NCI-H2171 (cell line): ENCODE measurements at regions not wholly inside any gene's neighbourhood (a gene's known extent, or its start where the extent isn't known, plus 50 kb on each side); places are given as distances from the start of the nearest gene placed in this dataset.

Experiments used
- DNase-seq: peaks from one replicate; lab custom pipeline; 2025; lab: John Stamatoyannopoulos, UW

DNA sequence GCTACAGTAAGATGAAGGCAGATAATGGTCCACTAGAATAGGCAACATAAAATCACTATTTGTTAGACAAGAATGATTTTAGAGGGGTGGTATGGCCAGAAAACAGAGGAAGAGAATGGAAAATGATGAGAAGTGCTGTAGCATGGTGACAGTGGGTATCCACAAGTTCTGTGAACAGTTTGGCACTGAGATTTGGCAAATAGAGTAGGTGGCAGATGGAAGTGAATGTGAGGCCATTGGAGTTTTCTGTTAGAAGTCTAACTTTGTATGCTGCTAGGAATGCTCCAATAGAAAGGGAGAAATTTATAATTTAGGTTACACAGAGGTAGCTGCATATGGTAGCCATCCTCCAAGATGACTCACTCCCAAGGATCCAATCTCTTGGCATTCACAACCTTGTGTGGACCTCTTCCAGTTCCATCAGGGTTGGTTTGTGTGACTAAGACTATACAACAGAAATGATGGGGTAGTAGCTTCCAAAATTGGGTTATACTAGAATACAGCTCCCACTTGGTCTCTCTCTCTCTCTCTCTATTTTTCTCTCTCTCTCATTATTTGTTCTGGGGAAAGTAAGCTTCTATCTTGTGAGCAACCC lies 646.9 kb upstream of the ZNF608 start:
- DNase-seq: no peak

DNA sequence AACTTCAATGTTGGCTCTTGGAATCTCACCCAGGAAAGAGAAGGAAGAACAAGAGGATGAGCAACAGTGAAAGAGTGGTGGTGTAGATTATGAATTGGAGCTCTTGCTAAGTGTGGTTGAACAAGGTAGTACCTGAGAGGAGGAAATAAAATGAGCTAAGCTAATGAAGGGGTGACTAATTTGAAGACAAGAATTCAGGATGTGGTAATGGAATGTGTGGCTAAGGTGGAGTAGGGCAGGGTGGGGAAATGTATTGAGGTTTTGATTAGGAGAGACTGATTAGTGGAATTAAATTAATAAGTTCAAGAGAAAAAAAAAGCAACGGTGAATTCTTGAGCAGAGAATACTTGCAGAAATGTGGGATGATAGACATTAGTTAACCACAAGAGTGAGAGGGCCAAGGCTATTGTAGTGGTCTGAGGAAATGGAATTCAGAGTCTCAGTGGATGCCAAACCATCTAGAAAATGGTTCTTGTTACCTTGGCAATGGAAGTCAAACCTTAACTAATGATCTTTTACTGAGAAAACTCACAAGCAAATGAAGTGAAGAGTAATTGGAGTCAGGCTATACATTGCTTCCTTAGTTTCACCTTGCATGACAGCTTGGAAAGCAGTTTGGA lies 648.3 kb upstream of the ZNF608 start:
- DNase-seq: no peak

DNA sequence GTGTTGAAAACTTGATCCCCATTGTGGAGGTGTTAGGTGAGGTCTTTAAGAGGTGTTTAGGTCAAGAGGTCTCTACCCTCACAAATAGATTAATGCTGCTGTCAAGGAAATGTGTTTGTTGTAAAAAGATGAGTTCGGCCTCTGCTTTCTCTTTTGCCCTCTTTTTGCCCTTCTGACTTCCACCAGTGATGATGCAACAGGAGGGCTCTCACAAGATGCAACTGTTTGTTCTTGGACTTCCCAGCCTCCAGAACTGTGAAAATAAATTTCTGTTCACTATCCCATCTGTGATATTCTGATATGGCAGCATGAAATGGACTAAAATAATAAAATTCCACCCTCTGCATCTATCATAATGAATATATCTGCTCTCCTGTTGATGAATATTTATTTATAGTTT lies 650.0 kb upstream of the ZNF608 start:
- no peak for DNase-seq

DNA sequence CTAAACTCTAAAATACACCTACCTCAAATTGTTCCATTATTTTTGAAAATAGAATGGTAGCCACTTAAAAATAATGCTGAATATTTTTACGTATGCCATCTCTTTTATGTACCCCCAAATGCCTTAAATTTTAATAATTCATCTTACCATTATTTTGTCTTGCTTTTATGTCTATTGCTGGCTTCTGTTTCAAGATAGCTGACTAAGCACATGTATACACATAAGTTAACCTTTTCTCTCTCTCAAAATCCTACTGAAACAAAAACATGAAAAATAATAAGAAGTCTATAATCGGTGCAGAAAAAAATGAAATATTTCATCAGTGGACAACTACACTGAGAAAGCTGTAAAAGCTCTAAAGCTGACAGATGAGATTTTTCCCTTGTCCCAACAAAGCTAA lies 652.0 kb upstream of the ZNF608 start:
- no peak for DNase-seq

DNA sequence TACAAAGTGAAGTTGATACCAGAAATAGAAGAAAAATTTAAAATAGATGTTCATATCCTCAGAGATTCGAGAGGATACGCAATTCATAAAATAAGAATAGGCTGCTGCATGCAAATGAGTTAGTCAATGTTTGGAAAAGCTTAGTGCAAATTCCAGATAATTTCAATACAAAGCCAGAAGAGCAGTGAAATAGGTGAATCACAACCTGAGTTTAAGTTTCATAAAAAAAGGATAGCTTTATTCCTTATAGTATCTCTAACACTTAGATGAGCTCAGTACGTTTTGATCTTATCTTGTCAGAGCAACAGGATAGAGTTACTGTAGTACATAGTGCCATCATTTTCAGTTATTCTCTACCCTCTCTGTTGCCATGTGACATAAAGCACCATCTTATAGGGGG lies 653.4 kb upstream of the ZNF608 start:
- no peak for DNase-seq

DNA sequence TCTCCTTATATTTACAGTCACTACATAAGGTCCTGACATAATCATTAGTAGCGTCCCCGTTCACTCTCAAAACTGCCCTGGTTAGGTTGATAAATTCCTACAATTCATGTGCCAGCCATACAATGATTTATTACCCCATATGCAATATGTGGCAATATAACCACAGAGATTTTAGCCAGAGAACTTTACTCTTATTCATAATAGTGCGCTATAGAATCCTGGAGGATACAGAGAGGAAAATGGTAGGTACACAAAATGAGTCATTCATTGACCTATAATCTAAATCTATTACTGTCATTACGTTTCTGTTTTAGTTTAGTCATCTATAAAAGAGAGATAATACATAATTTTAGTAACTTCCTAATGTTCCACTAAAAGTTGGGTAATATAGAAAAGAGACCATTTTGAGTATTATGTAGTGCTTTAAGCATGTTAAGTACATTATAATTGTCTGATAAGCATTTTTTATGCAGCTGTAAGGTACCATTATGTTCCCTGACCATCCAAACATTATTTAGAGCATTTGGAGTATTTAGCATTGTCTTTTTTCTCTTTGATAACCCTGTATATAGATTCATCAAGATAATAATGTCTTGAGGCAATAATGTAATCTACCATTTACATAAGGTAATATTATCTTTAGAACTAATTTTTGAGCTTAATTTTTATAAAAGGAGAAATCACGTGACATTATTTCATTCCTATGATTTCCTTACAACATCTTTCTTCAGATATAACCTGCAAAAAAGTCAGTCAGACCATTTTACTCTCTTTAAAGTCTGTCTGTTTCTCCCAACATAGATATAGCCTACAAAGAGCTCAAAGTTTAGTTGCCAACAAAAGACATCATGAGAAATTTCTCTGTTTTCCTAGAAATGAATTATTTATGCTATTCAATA lies 655.5 kb upstream of the ZNF608 start:
- no peak for DNase-seq

DNA sequence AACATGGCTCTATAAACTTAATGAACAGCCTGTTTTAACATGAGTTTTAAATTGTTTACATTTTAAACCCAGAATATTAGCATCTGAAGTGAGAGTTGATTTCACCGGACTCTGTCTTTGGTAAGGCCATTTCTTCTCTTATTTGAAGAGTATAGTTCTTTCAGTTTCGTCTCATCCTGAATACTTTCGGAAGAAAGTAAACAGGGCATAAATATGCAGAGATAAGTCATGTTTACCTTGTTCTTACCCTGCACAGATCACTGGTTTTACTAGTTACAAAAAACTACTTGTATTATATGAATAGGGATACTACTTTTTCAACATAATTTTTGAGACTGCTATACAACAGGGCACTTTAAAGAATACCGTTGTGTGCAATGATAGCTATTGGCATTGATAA lies 656.3 kb upstream of the ZNF608 start:
- no peak for DNase-seq

DNA sequence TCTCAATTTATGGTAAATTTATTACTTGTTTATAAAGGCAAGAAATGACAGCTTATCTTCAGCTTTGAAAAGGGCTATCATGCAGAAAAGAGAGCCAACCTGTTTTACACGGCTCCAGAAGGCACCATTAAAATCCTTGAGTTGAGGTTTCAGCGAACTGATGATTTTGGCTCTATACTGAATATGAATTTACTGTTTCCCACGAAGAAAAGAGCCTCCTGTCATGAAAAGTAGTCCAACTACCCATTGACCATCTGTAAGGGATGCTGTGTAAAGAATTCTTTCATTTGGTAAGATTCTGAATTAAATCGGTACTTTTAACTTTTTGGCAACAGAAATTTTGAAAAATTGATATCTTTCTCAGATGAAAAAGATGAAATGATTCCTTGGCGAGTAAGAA lies 657.6 kb upstream of the ZNF608 start:
- DNase-seq: no peak

DNA sequence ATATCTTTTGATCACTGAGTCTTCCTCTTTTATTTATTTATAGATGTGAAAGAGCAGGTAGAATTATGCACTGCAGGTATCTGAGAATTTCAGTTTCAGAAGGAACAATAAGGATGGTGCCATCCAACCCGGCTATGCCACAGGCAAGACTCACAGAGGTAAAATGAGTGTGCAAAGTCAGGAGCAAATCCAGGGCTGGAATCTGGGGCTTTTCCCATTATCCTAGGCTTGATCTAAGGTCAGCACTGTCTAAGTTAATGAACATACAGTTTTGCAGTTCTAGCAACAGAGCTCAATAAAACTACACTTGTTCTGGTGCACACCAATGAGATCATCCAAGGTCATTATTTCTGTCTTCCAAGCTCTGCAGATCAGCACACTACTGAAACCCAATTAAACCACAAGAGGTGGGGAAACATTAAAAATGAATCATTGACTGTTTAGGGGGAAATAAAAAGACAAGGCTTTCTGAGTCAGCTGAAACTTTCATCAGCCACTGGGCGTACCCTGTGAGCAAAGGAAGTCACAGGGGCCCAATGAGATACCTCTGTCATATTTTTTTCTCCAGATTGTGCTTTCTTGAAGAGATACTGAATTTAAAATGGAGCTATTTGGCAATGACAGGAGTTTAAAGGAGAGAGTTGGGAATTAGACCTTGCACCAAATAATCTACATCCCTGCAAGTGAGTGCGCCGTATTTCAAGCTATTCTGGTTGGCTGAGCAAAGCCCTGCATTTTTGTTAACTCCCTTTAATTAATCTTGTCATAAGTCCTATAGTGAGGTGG lies 662.2 kb upstream of the ZNF608 start:
- no peak for DNase-seq

DNA sequence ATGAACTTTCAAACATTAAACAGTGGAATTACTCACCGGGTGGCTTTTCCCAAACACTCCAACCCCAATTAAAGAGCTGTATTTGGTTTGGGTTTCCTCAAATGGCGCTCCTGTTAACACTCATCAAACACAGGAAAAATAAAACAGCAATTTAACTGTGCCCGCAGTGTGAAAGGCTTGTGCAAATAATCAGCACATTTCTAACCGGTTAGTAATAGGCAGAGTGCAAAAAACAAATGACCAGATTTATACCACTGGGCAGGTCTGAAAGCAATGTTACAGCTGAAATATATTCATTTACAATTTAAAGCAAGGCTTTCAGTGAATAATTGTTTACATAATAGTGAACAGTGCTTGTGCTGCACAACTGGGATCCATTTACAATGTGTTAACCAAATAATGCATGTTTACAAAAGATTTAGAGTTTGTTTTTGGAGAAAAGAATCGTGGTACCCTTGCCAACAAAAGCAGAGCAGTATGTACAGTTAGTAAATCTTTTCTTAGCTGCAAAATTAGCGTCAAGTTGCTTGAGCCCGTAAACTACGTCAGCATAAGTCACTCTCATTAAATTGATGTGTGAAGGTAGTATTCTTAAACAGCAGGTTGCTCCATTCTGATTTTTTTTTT lies 662.9 kb upstream of the ZNF608 start:
- no peak for DNase-seq

DNA sequence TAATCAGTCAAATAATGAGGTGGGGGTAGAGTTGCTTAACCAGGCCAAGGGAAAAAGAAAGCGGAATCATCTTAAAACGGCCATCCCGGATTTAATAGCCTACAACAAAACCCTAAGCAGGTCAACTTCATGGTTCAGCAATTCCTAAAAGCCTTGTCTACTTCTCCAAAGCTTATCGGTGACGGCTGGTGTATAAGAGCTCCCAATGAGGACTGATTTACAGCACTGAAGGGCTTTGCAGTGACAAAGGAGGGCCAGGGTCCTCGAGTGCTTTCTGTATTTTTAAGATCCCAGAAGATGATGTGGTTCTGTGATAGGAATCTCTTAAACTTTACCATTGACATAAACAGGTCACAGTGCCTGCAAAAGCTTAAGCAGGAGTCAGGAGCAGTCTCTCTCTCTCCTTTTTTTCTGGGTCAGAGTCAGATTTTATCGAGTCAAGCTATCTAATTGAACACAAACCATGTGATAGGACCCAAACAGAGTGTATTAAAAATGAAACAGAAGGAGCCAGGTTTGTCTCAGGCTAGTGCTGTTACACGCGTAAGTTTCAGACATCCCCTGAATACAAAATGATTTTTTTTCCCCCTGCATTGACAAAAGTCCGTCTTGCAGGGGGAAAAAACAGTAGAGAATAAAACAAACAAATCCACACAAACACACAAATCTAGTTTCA lies 663.6 kb upstream of the ZNF608 start:
- DNase-seq: no peak

DNA sequence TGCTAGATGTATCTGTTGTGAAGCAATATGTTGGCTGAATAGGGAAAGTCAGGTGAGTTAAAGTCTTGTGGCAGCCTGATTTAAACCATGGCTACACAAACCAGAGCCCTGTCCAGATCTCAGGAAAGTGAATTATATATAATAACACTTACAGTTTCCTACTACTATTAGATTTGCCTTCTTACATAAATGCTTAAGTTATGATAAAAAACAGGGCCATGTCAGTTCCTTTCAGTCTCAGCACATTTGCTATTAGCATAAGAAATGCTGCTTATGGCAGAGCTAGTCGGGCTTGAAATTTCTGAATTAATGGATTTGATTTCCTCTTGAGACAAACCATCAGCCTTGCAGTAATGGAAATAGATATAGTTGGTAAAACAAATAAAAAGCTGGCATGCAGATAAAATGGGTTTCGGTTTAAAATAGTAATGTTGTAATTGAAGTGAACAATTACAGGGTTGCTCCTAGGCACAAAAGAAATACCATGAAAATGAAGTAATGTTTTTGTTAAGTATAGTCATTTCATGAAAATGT lies 664.2 kb upstream of the ZNF608 start:
- no peak for DNase-seq

DNA sequence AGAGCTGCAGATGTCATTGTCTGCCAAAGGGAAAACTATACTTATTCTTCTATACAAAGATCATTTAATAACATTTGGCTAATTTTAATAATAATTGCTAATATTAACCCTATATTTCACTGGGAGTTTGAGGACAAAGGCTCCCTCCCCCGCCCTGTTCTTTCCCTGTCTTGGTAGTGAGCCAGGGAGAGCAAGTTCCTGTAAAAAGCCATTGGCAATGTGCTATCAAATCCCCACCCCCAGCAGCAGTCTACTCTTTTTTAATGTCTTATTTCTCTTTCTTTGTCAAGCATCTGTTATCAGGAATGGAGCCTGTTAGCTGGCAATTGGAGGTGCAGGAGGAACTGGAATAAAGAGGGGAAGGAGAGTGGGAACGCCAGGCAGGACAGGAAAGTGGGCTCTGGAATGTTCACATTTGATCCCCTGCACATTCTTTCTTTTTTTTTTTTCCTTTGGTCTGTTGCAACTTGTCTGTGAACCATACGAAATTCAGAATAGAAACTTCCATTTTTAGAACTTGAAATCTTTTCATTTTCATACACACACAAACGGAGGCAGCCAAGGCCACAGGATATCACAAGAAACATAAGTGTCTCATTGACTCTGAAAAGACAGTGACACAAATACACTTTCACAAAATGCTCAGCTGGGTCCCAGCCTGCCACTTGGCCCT lies 664.8 kb upstream of the ZNF608 start:
- no peak for DNase-seq

DNA sequence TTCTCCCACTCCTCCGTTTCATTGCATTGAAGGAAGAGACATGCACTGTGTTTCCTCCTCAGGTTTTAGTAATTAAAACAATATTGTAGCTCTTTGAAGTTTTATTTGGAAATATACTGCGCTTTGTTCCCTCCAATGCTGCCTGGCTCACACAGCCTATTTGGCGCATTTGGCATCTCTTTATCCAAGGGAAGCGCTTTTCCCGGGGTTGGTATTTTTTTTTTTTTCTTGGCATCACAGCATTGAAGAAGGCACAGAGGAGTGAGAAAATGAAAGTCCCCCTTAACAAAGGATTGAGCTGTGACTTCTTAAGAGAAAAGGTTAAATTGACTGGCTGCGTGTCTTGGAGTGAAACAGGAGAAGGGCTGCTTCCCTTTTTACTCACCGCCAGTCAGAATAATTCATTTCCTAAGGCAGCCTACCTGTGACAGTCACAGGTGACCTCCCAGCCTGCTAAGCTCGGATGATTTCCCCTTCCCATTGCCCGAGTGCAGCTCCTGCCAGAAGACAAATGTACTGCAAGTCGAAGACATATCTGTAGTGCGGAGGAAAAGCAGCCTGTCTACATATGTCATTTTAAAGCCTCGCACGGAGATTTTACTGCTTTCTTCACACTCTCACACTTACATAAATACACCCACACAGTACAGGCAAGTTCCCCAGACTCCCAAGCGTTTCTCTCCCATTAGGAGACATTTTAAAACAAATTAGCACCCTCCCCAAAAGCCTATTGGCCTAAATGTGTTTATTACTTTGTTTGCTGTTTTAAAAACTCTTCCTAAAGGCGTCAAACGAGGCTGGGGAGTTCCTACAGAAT lies 665.5 kb upstream of the ZNF608 start:
- DNase-seq: peak; percentile 21

DNA sequence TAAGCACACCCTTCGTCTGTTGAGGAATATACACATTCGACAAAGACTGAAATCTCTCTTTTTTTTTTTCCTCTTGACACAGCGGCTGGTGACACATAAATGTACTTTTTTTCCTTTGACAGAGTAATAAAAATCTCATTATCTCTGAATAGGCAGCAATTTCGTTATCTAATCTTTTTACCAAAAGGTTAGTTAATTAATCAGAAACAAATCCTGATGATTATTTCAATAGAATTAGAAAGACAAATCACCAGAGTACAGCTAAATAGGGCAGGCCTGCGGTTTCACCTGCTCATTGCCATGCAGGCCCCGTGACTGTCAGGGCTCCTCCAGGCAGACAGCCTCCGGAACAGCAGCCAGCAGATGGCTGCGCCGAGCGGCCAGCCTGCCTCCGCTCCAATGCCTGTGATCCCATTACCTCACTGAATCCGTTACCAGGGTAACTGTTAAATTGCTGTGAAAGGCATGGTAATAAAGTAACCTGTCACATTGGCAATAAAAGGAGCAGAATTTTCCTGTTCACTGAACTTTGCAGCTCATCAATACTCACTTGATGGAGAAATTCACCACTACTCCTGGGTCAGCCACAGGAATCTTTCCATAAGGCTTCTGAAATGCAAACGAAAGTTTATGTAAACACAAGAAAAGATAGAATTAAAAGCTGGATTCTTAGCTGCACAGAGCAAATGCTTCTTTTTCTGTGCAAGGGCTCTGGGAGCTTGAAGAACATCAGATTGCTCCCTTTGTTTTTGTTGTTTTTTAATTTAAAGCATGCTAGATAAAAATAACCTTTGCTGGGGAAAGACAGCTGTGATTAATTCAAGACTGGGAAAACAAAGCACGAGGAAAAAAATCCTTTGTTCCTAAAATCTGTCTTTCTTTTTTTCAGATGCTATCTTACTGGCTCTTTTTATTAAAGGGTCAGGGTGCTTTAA lies 666.4 kb upstream of the ZNF608 start:
- peak; percentile 79 for DNase-seq

DNA sequence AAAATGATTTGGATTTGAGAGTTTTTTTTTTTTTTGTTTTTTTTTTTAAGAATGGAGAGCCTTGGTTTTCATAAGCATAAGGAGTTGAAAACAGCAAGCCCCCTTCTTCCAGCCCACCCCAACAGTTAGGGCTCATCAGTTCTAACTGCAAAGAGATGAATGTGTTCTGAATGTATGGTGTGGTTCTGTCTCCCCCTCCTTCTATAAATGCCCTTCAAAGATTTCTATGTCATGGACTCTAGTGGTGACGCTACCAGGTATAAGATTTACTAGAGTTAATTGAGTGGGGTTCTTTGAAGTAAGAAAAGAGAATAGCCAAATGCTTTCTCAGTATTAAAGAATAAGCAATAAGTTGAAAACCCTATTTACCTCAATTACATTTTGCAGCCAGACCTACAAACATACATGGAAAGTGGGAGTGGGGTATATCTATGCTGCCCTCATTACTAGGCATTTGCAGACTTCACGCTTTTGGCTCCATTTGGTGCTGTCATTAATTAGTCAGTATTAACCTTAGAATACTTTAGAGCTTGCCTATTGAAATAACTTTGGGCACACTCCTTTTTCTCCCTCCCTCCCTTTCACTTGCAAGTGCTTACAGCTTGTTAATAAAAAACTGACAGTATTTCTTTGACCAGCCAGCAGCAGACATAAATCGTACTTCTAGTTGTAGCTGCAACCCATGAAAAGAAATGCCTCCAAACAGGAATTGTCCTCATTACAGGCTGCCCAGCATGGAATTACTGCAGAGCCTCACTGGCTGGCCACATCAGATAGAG lies 667.2 kb upstream of the ZNF608 start:
- DNase-seq: no peak

DNA sequence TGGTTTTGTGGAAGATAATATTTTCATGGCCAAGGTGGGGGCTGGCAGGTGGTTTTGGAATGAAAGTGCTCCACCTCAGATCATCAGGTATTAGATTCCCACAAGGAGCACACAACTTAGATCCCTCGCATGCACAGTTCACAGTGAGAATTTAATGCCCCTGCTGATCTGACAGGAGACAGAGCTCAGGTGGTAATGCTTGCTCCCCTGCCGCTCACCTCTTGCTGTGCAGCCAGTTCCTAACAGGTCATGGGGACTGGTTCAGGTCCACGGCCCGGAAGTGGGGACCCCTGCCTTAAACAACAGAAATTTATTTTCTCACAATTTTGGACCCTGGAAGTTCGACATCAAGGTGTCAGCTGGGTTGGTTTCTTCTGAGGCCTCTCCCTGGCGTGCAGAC lies 668.7 kb upstream of the ZNF608 start:
- no peak for DNase-seq

DNA sequence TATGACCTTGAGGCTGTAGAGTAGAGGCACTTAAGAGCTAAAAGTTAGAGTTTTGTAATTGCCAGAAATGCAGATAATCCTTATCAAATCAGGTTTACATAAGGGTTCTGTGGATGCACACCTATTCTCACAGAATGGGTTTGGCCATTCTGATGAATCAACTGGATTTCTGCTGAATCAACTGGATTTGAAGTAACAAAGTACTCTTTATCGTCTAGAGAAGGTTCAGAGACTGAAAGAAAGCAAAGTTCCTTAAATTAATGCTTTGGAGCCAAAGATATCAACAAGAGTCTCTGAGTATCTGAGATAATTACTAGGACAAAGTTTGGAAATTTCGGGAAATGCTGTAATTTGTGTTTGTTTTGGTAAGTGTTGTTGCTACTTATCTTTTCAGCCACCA lies 669.6 kb upstream of the ZNF608 start:
- DNase-seq: no peak
